ENCODE measurements at regions not wholly inside any gene's neighbourhood (a gene's known extent, or its start where the extent isn't known, plus 50 kb on each side); places are given as distances from the start of the nearest gene placed in this dataset.

DNA sequence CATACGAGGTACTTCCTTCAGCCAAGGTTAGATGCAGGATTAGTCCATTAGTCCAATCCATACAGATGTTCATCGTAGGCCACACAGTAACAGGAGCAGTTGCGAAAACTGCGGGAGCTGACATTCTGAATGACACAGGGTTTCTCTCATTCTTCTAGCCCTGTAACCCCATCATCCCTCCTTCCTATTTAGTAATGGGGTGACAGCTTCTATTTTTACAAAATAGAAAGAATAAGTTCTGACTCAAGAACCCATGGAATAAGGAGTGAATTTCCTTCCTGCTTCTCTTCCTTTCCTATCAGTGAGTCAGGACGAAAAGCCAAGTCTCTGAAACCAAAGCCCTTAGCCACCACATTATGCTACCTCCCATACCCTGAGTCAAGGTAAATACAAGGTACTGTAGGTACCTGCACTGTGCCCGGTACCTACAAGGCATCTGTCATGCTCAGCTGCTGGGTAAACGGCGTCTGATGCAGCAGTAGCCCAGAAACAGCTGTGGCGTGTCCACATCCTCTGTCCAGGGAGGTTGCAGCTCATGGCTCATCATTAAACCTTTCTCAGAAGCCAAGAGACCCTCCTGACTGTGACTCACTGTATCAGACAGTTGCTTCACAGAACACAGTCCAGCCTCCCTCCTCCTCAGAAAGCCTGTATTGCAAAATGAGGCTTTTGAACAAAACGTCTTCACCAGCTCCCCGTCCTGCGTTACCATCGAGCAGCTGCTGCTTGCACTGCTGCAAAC lies 84.2 kb downstream of the ESM1 start:
- peak; percentile 56 to 77 (median 70) for ATAC-seq
- Histone ChIP-seq H3K9me3 (no peaks in the 10 kb centered on the region), H3K36me3 (no peaks in the 10 kb centered on the region), H3K27me3 (peaks cover 0 to 18% (median 2%) of the 10 kb centered on the region in 9 donors), H3K27ac (peak overlapping the region in 1 of 12 donors; percentile 32), H3K4me3 (no peak overlapping the region), H3K4me1 (peaks cover 0 to 8% (median 0%) of the 10 kb centered on the region in 12 donors)
- TF ChIP-seq, protein P1, sequence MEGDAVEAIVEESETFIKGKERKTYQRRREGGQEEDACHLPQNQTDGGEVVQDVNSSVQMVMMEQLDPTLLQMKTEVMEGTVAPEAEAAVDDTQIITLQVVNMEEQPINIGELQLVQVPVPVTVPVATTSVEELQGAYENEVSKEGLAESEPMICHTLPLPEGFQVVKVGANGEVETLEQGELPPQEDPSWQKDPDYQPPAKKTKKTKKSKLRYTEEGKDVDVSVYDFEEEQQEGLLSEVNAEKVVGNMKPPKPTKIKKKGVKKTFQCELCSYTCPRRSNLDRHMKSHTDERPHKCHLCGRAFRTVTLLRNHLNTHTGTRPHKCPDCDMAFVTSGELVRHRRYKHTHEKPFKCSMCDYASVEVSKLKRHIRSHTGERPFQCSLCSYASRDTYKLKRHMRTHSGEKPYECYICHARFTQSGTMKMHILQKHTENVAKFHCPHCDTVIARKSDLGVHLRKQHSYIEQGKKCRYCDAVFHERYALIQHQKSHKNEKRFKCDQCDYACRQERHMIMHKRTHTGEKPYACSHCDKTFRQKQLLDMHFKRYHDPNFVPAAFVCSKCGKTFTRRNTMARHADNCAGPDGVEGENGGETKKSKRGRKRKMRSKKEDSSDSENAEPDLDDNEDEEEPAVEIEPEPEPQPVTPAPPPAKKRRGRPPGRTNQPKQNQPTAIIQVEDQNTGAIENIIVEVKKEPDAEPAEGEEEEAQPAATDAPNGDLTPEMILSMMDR (IDR thresholded peaks at IDR 0.05), result no peak
- no peak for TF ChIP-seq POLR2A (IDR thresholded peaks at IDR 0.05)
- intact Hi-C loops (cut with DNase I), result no loop called here
- 70 to 76% (median 74%) methylated on average over 12 to 13 of the region's 13 CpGs for WGBS, 4 donors
- no peak for DNase-seq

DNA sequence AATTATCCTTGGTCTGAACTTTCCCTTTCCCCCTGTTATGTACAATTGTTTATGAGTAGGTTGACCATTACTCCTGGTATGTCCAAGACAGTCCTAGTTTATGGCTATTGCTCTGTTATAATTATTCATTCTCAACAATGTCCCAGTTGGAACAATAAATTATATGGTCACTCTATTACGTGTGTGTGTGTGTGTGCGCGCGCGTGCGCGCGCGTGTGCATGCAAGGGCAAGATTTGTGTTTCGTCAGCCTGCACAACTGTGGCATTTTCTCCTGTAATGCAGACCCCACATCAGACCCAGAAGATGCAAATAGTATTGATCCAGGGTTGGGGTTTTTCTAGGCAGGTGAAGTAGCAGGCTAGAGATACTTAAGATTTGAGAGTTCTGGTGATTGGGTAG lies 88.4 kb downstream of the ESM1 start:
- Histone ChIP-seq H3K27me3 (peaks cover 0 to 14% (median 2%) of the 10 kb centered on the region in 9 donors), H3K27ac (no peak overlapping the region), H3K4me1 (peaks cover 0 to 8% (median 0%) of the 10 kb centered on the region in 12 donors), H3K36me3 (no peaks in the 10 kb centered on the region), H3K4me3 (no peak overlapping the region), H3K9me3 (no peaks in the 10 kb centered on the region)
- TF ChIP-seq POLR2A (IDR thresholded peaks at IDR 0.05), result no peak
- TF ChIP-seq, protein P1 (IDR thresholded peaks at IDR 0.05), result no peak
- ATAC-seq (no peak), DNase-seq (no peak)
- intact Hi-C loops (cut with DNase I), result no loop called here
- WGBS, 4 donors, result 95 to 97% (median 96%) methylated on average over 10 of the region's 10 CpGs

DNA sequence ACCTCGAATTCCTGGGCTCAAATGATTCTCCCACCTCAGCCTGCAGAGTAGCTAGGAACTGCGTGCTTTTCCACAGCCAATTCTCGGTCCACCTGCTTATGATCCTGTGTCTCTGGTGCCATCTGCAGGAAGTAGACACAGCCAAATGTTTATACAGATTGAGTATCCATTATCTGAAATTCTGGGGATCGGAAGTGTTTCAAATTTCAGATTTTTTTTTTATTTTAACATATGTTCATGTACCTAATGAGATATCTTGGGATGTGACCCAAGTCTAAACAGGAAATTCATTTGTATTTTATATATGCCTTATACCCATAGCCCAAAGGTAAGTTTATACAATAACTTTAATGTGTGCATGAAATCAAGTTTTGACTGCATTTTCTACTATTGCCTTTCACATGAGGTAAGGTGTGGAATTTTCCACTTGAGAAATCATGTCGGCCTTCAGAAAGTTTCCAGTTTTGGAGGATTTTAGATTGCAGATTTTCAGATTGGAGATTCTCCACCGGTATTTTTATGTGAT lies 89.5 kb downstream of the ESM1 start:
- H3K27me3 ChIP-seq, result peaks cover 0 to 10% (median 0%) of the 10 kb centered on the region in 9 donors
- 29 to 36% (median 32%) methylated on average over 6 of the region's 6 CpGs for WGBS, 4 donors
- TF ChIP-seq POLR2A (IDR thresholded peaks at IDR 0.05), result no peak
- TF ChIP-seq, protein P1 (IDR thresholded peaks at IDR 0.05), result peak; percentile 18 to 61 (median 44)
- DNase-seq (peak in 2 of 5 donors; percentile 25 to 27), ATAC-seq (peak in 3 of 4 donors; percentile 65 to 69 (median 69))
- H3K4me3 ChIP-seq, result no peak overlapping the region
- intact Hi-C loops (cut with DNase I), result no loop called here
- no peaks in the 10 kb centered on the region for H3K36me3 ChIP-seq
- H3K9me3 ChIP-seq, result no peaks in the 10 kb centered on the region
- H3K27ac ChIP-seq, result no peak overlapping the region
- H3K4me1 ChIP-seq, result peaks cover 0 to 5% (median 0%) of the 10 kb centered on the region in 12 donors

DNA sequence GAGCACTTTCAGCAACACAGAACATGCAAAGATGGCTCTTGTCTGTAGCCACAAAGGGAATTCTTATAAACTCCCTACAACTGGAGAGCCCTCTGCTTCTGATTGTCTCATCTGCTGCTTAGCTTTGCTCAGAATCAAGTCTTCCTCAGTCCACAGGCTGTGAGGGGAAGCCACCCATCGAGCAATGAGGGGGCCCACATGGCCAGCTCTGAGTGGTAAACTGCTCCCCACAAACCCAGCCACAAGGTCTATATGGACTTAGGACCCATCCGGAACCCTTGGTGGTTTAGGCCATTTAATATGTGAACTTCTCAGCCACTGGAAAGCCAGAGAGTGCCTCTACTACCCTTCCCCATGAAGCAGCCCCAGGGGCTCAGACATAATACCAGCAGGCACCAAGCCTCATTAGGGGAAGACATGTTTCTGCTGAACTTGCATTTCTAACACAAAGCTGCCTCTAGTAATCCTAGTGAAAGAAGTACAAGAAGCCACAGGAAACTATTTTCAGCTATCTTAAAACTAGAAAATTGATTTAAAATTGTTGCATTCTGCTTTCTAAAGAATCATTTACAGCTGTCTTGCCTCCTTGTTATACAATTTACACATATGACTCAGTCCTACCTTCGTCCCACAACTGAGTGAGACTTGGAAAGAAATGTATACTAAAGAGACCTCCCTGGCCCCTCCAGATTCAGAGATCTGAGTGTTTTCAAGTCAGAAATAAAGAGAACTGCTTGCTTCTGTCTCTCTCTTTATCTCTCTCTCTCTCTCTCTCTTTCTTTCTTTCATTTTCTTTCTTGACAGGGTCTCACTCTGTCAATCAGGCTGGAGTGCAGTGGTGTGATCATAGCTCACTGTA lies 90.2 kb downstream of the ESM1 start:
- intact Hi-C loops (cut with DNase I), result no loop called here
- peaks cover 0 to 6% (median 0%) of the 10 kb centered on the region in 12 donors for H3K4me1 ChIP-seq
- H3K9me3 ChIP-seq, result no peaks in the 10 kb centered on the region
- H3K36me3 ChIP-seq, result no peaks in the 10 kb centered on the region
- WGBS, 4 donors, result 80 to 88% (median 84%) methylated on average over 3 of the region's 3 CpGs
- TF ChIP-seq, protein P1 (IDR thresholded peaks at IDR 0.05), result no peak
- no peak for TF ChIP-seq POLR2A (IDR thresholded peaks at IDR 0.05)
- H3K4me3 ChIP-seq, result no peak overlapping the region
- no peak overlapping the region for H3K27ac ChIP-seq
- ATAC-seq, result no peak
- DNase-seq, result no peak
- peaks cover 0 to 10% (median 0%) of the 10 kb centered on the region in 9 donors for H3K27me3 ChIP-seq
